MM.1S (cell line): ENCODE measurements at regions not wholly inside any gene's neighbourhood (a gene's known extent, or its start where the extent isn't known, plus 50 kb on each side); places are given as distances from the start of the nearest gene placed in this dataset.

Source experiments
- DNase-seq: peaks from one replicate; pipeline ENCODE4 v3.0.0-alpha.2; 2015
- H2AFZ ChIP-seq: fragments of 300-600 bp; sonication (generic); 2 replicates; pipeline ENCODE4 v1.6.0; 2016; ENCODE audit warnings: antibody characterized with exemption, low read length
- H3F3A ChIP-seq: fragments of 300-600 bp; sonication (generic); 2 replicates; pipeline ENCODE4 v1.6.1; 2016; ENCODE audit warnings: mild to moderate bottlenecking, antibody characterized with exemption, low read length, moderate library complexity, mixed read lengths; ENCODE audit not compliant: insufficient read depth
- H3K27ac ChIP-seq: fragments of 300-600 bp; sonication (generic); 2 replicates; pipeline ENCODE4 v1.5.1; 2016; ENCODE audit warnings: mild to moderate bottlenecking, low read length
- H3K27me3 ChIP-seq: fragments of 300-600 bp; sonication (generic); replicated peaks from 2 replicates; pipeline ENCODE4 v1.6.0; 2016; ENCODE audit warnings: low read length; ENCODE audit not compliant: insufficient read depth
- H3K36me3 ChIP-seq: fragments of 300-600 bp; sonication (generic); replicated peaks from 2 replicates; pipeline ENCODE4 v1.6.1; 2016; ENCODE audit warnings: mild to moderate bottlenecking, low read length, mixed read lengths; ENCODE audit not compliant: insufficient read depth
- H3K4me1 ChIP-seq: fragments of 300-600 bp; sonication (generic); 2 replicates; pipeline ENCODE4 v1.6.1; 2016; ENCODE audit warnings: low read length, mixed read lengths
- H3K4me2 ChIP-seq: fragments of 300-600 bp; sonication (generic); 2 replicates; pipeline ENCODE4 v1.6.0; 2016; ENCODE audit warnings: low read depth, low read length
- H3K4me3 ChIP-seq: fragments of 300-600 bp; sonication (generic); 2 replicates; pipeline ENCODE4 v1.5.1; 2016; ENCODE audit warnings: low read length, mixed read lengths
- H3K79me2 ChIP-seq: fragments of 300-600 bp; sonication (generic); 2 replicates; pipeline ENCODE4 v1.6.1; 2016; ENCODE audit warnings: mixed run types, low read length, mixed read lengths
- H3K9ac ChIP-seq: fragments of 300-600 bp; sonication (generic); 2 replicates; pipeline ENCODE4 v1.6.1; 2016; ENCODE audit warnings: low read length, mixed read lengths
- H3K9me2 ChIP-seq: fragments of 300-600 bp; sonication (generic); replicated peaks from 2 replicates; pipeline ENCODE4 v1.6.1; 2016; ENCODE audit warnings: mild to moderate bottlenecking, low read length, mixed read lengths; ENCODE audit not compliant: insufficient read depth
- H3K9me3 ChIP-seq: fragments of 300-600 bp; sonication (generic); replicated peaks from 2 replicates; pipeline ENCODE4 v1.6.1; 2016; ENCODE audit warnings: mild to moderate bottlenecking, low read length, mixed read lengths; ENCODE audit not compliant: insufficient read depth
- H4K20me1 ChIP-seq: fragments of 300-600 bp; sonication (generic); 2 replicates; pipeline ENCODE4 v1.6.1; 2016; ENCODE audit warnings: mild to moderate bottlenecking, low read length, moderate library complexity, mixed read lengths; ENCODE audit not compliant: insufficient read depth
- CTCF ChIP-seq: fragments of 300-600 bp; sonication (generic); IDR thresholded peaks from 2 replicates; pipeline ENCODE4 v1.5.1; 2016; ENCODE audit warnings: antibody characterized with exemption, low read length, mixed read lengths
- EZH2 ChIP-seq: fragments of 300-600 bp; sonication (generic); optimal IDR thresholded peaks from 2 replicates; pipeline ENCODE3; 2017; ENCODE audit warnings: low read depth, mild to moderate bottlenecking, antibody characterized with exemption, low read length, mixed read lengths
- EZH2phosphoT487 ChIP-seq: fragments of 300-600 bp; sonication (generic); IDR thresholded peaks from 2 replicates; pipeline ENCODE4 v1.6.1; 2018; ENCODE audit warnings: antibody characterized with exemption, low read length

- Histone ChIP-seq H3K27ac (no peak overlapping the region), H3K4me3 (no peak overlapping the region), H3F3A (no peaks in the 10 kb centered on the region), H2AFZ (no peak overlapping the region), H3K4me2 (no peak overlapping the region), H3K36me3 (no peaks in the 10 kb centered on the region), H4K20me1 (no peaks in the 10 kb centered on the region), H3K9ac (no peak overlapping the region), H3K4me1 (no peaks in the 10 kb centered on the region), H3K9me3 (no peaks in the 10 kb centered on the region), H3K9me2 (no peaks in the 10 kb centered on the region), H3K27me3 (no peaks in the 10 kb centered on the region), H3K79me2 (no peaks in the 10 kb centered on the region)
- DNase-seq, result no peak
- TF ChIP-seq EZH2phosphoT487 (no peak), CTCF (no peak), EZH2 (no peak)
Measured at GRCh38 chr13:56917966-56918365, 222.8 kb upstream of the PRR20A start.

GRCh38 chr13:56923626-56924140 lies 217.0 kb upstream of the PRR20A start:
- H3K9me3 ChIP-seq, result no peaks in the 10 kb centered on the region
- H3F3A ChIP-seq, result no peaks in the 10 kb centered on the region

GRCh38 chr13:56924401-56924800 lies 216.3 kb upstream of the PRR20A start:
- no peaks in the 10 kb centered on the region for H3K27me3 ChIP-seq
- H3K27ac ChIP-seq, result no peak overlapping the region
- no peaks in the 10 kb centered on the region for H3K79me2 ChIP-seq
- DNase-seq, result no peak
- H3K4me2 ChIP-seq, result no peak overlapping the region
- H2AFZ ChIP-seq, result no peak overlapping the region
- H3K9me2 ChIP-seq, result no peaks in the 10 kb centered on the region
- TF ChIP-seq EZH2 (no peak), CTCF (no peak), EZH2phosphoT487 (no peak)
- no peak overlapping the region for H3K9ac ChIP-seq
- no peaks in the 10 kb centered on the region for H4K20me1 ChIP-seq
- H3K9me3 ChIP-seq, result no peaks in the 10 kb centered on the region
- H3K36me3 ChIP-seq, result no peaks in the 10 kb centered on the region
- no peak overlapping the region for H3K4me3 ChIP-seq
- H3F3A ChIP-seq, result no peaks in the 10 kb centered on the region
- H3K4me1 ChIP-seq, result no peaks in the 10 kb centered on the region

More at GRCh38 chr13:56923626-56924140, 217.0 kb upstream of the PRR20A start:
- no peaks in the 10 kb centered on the region for H3K79me2 ChIP-seq
- TF ChIP-seq EZH2phosphoT487 (no peak), EZH2 (no peak), CTCF (no peak)
- no peak overlapping the region for H3K9ac ChIP-seq
- no peaks in the 10 kb centered on the region for H3K27me3 ChIP-seq
- no peak overlapping the region for H3K27ac ChIP-seq
- H3K4me1 ChIP-seq, result no peaks in the 10 kb centered on the region
- no peak overlapping the region for H2AFZ ChIP-seq
- H4K20me1 ChIP-seq, result no peaks in the 10 kb centered on the region
- no peak overlapping the region for H3K4me3 ChIP-seq
- H3K9me2 ChIP-seq, result no peaks in the 10 kb centered on the region
- DNase-seq, result no peak
- no peak overlapping the region for H3K4me2 ChIP-seq
- no peaks in the 10 kb centered on the region for H3K36me3 ChIP-seq
